HepG2 (cell line): ENCODE measurements at regions not wholly inside any gene's neighbourhood (a gene's known extent, or its start where the extent isn't known, plus 50 kb on each side); places are given as distances from the start of the nearest gene placed in this dataset.

ENCODE experiments used
- ATF3 ChIP-seq: sonication (generic); formaldehyde crosslinking; IDR thresholded peaks from 2 replicates; pipeline ENCODE4 v1.4.0; 2020; ENCODE audit warnings: missing genetic modification reagents
- CEBPG ChIP-seq: IDR thresholded peaks from 2 replicates; pipeline ENCODE4 v1.6.1; 2016
- DZIP1 ChIP-seq: sonication (generic); formaldehyde crosslinking; IDR thresholded peaks from 2 replicates; pipeline ENCODE4 v1.5.0; 2020; ENCODE audit warnings: mild to moderate bottlenecking, missing genetic modification reagents
- FOSL1 ChIP-seq: sonication (generic); formaldehyde crosslinking; IDR thresholded peaks from 2 replicates; pipeline ENCODE4 v1.9.0; 2021; ENCODE audit warnings: missing genetic modification reagents, borderline replicate concordance
- IRF1 ChIP-seq: sonication (generic); formaldehyde crosslinking; IDR thresholded peaks from 2 replicates; pipeline ENCODE4 v1.4.0; 2020; ENCODE audit warnings: low read depth, mild to moderate bottlenecking, missing genetic modification reagents
- MAFK ChIP-seq, 2 experiments: IDR thresholded peaks in 1 of 2; conservative IDR thresholded peaks in 1 of 2; 2 replicates each; pipeline ENCODE4 v1.6.1; 2011; ENCODE audit warnings: improper control_type of control experiment in 2 of 2, low read length in 2 of 2
- NONO ChIP-seq, 2 experiments: fragments of 450-650 bp in 1 of 2; sonication (generic) in 1 of 2; formaldehyde crosslinking in 1 of 2; IDR thresholded peaks in 1 of 2; conservative IDR thresholded peaks in 1 of 2; 2 replicates each; pipeline versions ENCODE4 v1.6.1 to v1.8.0; 2017 to 2022; ENCODE audit warnings: mild to moderate bottlenecking in 1 of 2, missing genetic modification reagents in 1 of 2, moderate library complexity in 1 of 2
- POLR2AphosphoS5 ChIP-seq: IDR thresholded peaks from 2 replicates; pipeline ENCODE4 v1.6.1; 2012; ENCODE audit warnings: low read depth, low read length
- ZFP90 ChIP-seq: sonication (generic); formaldehyde crosslinking; IDR thresholded peaks from 2 replicates; pipeline ENCODE4 v1.8.0; 2022; ENCODE audit warnings: missing genetic modification reagents, mild to moderate bottlenecking, inconsistent platforms, borderline replicate concordance
- ZNF263 ChIP-seq: sonication (generic); formaldehyde crosslinking; IDR thresholded peaks from 2 replicates; pipeline ENCODE4 v1.4.0; 2020; ENCODE audit warnings: missing genetic modification reagents
- ZNF878 ChIP-seq: sonication (generic); formaldehyde crosslinking; IDR thresholded peaks from 2 replicates; pipeline ENCODE4 v1.8.1; 2023; ENCODE audit warnings: mild to moderate bottlenecking, missing genetic modification reagents, moderate library complexity
- TF ChIP-seq, protein P1 (sequence below): sonication (generic); formaldehyde crosslinking; IDR thresholded peaks from 2 replicates; pipeline ENCODE4 v1.5.0; 2020; ENCODE audit warnings: mild to moderate bottlenecking, missing genetic modification reagents, moderate library complexity
- TF ChIP-seq, protein P2 (sequence below): sonication (generic); formaldehyde crosslinking; IDR thresholded peaks from 2 replicates; pipeline ENCODE4 v1.5.0; 2020; ENCODE audit warnings: missing genetic modification reagents
- TF ChIP-seq, protein P3 (sequence below): IDR thresholded peaks from 2 replicates; pipeline ENCODE4 v1.6.1; 2016; ENCODE audit warnings: low read depth, control low read depth

DNA sequence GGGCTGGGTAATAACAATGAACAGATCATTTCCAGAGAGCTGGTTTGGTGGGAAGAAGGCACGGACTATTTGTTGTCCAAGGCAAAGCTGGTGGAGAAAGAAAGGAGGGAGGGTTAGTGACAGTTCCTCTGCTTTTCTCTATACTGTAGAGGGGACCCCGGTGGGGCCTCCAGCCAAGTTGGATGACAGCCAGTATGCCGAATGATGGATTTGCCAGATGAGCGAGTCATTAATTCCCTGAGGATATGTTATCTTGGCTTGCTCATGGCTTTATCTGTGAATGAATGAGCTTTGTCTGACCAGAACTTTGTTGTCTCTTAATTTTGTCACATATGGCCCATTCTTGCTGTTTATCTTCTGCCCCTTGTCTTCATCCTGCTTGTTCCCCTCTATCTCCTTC lies 158.6 kb upstream of the GLRA1 start:
- TF ChIP-seq NONO (IDR thresholded peaks at IDR 0.05) (no peak), NONO (CRISPR knock-in tag; conservative IDR thresholded peaks at IDR 0.05) (no peak), ZNF263 (CRISPR knock-in tag) (no peak), DZIP1 (no peak), FOSL1 (CRISPR knock-in tag) (no peak), IRF1 (CRISPR knock-in tag) (no peak), ATF3 (CRISPR knock-in tag) (no peak), CEBPG (CRISPR knock-in tag) (no peak), POLR2AphosphoS5 (no peak), ZNF878 (CRISPR knock-in tag) (no peak), MAFK (conservative IDR thresholded peaks at IDR 0.05 in 1 of 2, IDR thresholded peaks at IDR 0.05 in 1 of 2; ENCODE audit: low read length in 2 of 2) (no peak), ZFP90 (CRISPR knock-in tag) (no peak)
- TF ChIP-seq, protein P1, sequence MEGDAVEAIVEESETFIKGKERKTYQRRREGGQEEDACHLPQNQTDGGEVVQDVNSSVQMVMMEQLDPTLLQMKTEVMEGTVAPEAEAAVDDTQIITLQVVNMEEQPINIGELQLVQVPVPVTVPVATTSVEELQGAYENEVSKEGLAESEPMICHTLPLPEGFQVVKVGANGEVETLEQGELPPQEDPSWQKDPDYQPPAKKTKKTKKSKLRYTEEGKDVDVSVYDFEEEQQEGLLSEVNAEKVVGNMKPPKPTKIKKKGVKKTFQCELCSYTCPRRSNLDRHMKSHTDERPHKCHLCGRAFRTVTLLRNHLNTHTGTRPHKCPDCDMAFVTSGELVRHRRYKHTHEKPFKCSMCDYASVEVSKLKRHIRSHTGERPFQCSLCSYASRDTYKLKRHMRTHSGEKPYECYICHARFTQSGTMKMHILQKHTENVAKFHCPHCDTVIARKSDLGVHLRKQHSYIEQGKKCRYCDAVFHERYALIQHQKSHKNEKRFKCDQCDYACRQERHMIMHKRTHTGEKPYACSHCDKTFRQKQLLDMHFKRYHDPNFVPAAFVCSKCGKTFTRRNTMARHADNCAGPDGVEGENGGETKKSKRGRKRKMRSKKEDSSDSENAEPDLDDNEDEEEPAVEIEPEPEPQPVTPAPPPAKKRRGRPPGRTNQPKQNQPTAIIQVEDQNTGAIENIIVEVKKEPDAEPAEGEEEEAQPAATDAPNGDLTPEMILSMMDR (CRISPR knock-in tag) = no peak
- TF ChIP-seq, protein P2, sequence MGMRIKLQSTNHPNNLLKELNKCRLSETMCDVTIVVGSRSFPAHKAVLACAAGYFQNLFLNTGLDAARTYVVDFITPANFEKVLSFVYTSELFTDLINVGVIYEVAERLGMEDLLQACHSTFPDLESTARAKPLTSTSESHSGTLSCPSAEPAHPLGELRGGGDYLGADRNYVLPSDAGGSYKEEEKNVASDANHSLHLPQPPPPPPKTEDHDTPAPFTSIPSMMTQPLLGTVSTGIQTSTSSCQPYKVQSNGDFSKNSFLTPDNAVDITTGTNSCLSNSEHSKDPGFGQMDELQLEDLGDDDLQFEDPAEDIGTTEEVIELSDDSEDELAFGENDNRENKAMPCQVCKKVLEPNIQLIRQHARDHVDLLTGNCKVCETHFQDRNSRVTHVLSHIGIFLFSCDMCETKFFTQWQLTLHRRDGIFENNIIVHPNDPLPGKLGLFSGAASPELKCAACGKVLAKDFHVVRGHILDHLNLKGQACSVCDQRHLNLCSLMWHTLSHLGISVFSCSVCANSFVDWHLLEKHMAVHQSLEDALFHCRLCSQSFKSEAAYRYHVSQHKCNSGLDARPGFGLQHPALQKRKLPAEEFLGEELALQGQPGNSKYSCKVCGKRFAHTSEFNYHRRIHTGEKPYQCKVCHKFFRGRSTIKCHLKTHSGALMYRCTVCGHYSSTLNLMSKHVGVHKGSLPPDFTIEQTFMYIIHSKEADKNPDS (CRISPR knock-in tag) = no peak
- TF ChIP-seq, protein P3, sequence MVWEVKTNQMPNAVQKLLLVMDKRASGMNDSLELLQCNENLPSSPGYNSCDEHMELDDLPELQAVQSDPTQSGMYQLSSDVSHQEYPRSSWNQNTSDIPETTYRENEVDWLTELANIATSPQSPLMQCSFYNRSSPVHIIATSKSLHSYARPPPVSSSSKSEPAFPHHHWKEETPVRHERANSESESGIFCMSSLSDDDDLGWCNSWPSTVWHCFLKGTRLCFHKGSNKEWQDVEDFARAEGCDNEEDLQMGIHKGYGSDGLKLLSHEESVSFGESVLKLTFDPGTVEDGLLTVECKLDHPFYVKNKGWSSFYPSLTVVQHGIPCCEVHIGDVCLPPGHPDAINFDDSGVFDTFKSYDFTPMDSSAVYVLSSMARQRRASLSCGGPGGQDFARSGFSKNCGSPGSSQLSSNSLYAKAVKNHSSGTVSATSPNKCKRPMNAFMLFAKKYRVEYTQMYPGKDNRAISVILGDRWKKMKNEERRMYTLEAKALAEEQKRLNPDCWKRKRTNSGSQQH (CRISPR knock-in tag) = no peak
